ENCODE measurements at regions not wholly inside any gene's neighbourhood (a gene's known extent, or its start where the extent isn't known, plus 50 kb on each side); places are given as distances from the start of the nearest gene placed in this dataset.
"Not testable (repeated sequence)": the region's sequence is repeated elsewhere in the genome, so short reads cannot be mapped to it uniquely, and the experiment has no call there.

GRCh38 chr1:18574754-18575153 is 55.9 kb upstream of the PAX7 start:
- intact Hi-C loops (cut with micrococcal nuclease; ENCODE audit: unreplicated experiment): no loop called here
- no TSS peak for BruUV-seq (replicated peaks)
- no peak overlapping the region for H3K27ac Mint-ChIP-seq (ENCODE audit: unreplicated experiment)
- H3K4me3 Mint-ChIP-seq (ENCODE audit: unreplicated experiment): no peak overlapping the region
- peaks cover 11% of the 10 kb centered on the region for H3K27me3 Mint-ChIP-seq (ENCODE audit: insufficient read depth, unreplicated experiment)
- H3K4me1 Mint-ChIP-seq (ENCODE audit: low read depth, unreplicated experiment): no peaks in the 10 kb centered on the region
- Histone ChIP-seq H3K4me3 (ENCODE audit: low read depth, low read length) (no peak overlapping the region), H3K36me3 (ENCODE audit: control insufficient read depth, insufficient read depth, low read length) (no peaks in the 10 kb centered on the region), H3K27me3 (replicated peaks; ENCODE audit: control insufficient read depth, insufficient read depth, low read length) (no peaks in the 10 kb centered on the region; the same call in 1 of the 2 replicates), H3K4me1 (no peaks in the 10 kb centered on the region), H3K9me3 (no peaks in the 10 kb centered on the region)
- CTCF ChIA-PET: interaction anchor here (1.2 kb wide), 1 partner anchor 14 kb away, joined by 6 read pairs; no protein-coding TSS in a partner anchor
- no peaks in the 10 kb centered on the region for H3K9me3 Mint-ChIP-seq (ENCODE audit: unreplicated experiment)
- POLR2A ChIA-PET: no interaction called here
- no peaks in the 10 kb centered on the region for H3K36me3 Mint-ChIP-seq (ENCODE audit: insufficient read depth, unreplicated experiment)
- TF ChIP-seq, protein P1, sequence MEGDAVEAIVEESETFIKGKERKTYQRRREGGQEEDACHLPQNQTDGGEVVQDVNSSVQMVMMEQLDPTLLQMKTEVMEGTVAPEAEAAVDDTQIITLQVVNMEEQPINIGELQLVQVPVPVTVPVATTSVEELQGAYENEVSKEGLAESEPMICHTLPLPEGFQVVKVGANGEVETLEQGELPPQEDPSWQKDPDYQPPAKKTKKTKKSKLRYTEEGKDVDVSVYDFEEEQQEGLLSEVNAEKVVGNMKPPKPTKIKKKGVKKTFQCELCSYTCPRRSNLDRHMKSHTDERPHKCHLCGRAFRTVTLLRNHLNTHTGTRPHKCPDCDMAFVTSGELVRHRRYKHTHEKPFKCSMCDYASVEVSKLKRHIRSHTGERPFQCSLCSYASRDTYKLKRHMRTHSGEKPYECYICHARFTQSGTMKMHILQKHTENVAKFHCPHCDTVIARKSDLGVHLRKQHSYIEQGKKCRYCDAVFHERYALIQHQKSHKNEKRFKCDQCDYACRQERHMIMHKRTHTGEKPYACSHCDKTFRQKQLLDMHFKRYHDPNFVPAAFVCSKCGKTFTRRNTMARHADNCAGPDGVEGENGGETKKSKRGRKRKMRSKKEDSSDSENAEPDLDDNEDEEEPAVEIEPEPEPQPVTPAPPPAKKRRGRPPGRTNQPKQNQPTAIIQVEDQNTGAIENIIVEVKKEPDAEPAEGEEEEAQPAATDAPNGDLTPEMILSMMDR (IDR thresholded peaks at IDR 0.05; ENCODE audit: insufficient read depth in 1 of 2, low read depth in 1 of 2, low read length in 1 of 2, severe bottlenecking in 1 of 2, unreplicated experiment in 1 of 2): no peak
- DNase-seq: no peak

- TF ChIP-seq, protein P1 (IDR thresholded peaks at IDR 0.05; ENCODE audit: insufficient read depth in 1 of 2, low read depth in 1 of 2, low read length in 1 of 2, severe bottlenecking in 1 of 2, unreplicated experiment in 1 of 2): peak; percentile 82 to 86
- Mint-ChIP-seq H3K4me3 (ENCODE audit: unreplicated experiment) (no peak overlapping the region), H3K9me3 (ENCODE audit: unreplicated experiment) (no peaks in the 10 kb centered on the region), H3K27ac (ENCODE audit: unreplicated experiment) (no peak overlapping the region), H3K4me1 (ENCODE audit: low read depth, unreplicated experiment) (no peaks in the 10 kb centered on the region), H3K36me3 (ENCODE audit: insufficient read depth, unreplicated experiment) (no peaks in the 10 kb centered on the region), H3K27me3 (ENCODE audit: insufficient read depth, unreplicated experiment) (peaks cover 7% of the 10 kb centered on the region)
- H3K4me1 ChIP-seq: no peaks in the 10 kb centered on the region
- no peak overlapping the region for H3K4me3 ChIP-seq (ENCODE audit: low read depth, low read length)
- ChIA-PET POLR2A (no interaction called here), CTCF (interaction anchor here (0.6 to 1.6 kb wide), 13 partner anchors 12 to 921 kb away, joined by 3 to 24 read pairs (median 4); partner anchors contain the start of gene KLHDC7A)
- H3K36me3 ChIP-seq (ENCODE audit: control insufficient read depth, insufficient read depth, low read length): no peaks in the 10 kb centered on the region
- H3K9me3 ChIP-seq: no peaks in the 10 kb centered on the region
- intact Hi-C loops (cut with micrococcal nuclease; ENCODE audit: unreplicated experiment): no loop called here
- H3K27me3 ChIP-seq (replicated peaks; ENCODE audit: control insufficient read depth, insufficient read depth, low read length): no peaks in the 10 kb centered on the region; the same call in 1 of the 2 replicates
- DNase-seq: peak; percentile 76 to 83
- BruUV-seq (replicated peaks): no TSS peak
Measured at GRCh38 chr1:18575620-18576019, 55.0 kb upstream of the PAX7 start.

- no peak overlapping the region for H3K27ac Mint-ChIP-seq (ENCODE audit: unreplicated experiment)
- CTCF ChIA-PET: no interaction called here
- BruUV-seq (replicated peaks): no TSS peak
Measured at GRCh38 chr1:18578271-18578670, 52.4 kb upstream of the PAX7 start.

DNA sequence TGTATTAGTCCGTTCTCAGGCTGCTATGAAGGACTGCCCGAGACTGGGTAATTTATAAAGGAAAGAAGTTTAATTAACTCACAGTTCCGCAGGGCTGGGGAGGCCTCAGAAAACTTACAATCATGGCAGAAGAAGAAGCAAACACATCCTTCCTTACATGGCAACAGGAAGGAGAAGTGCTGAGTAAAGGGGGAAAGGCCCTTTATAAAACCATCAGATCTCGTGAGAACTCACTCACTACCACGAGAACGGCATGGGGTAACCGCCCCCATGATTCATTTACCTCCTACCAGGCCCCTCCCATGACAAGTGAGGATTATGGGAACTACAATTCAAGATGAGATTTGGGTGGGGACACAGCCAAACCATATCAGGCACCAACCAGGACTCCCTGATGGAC is 51.4 kb upstream of the PAX7 start:
- DNase-seq; H3K36me3 Mint-ChIP-seq (ENCODE audit: insufficient read depth, unreplicated experiment); BruUV-seq (replicated peaks); POLR2A ChIA-PET; H3K27me3 Mint-ChIP-seq (ENCODE audit: insufficient read depth, unreplicated experiment); H3K27ac Mint-ChIP-seq (ENCODE audit: unreplicated experiment); H3K9me3 ChIP-seq; intact Hi-C loops (cut with micrococcal nuclease; ENCODE audit: unreplicated experiment); H3K4me1 ChIP-seq; H3K4me3 Mint-ChIP-seq (ENCODE audit: unreplicated experiment); H3K27me3 ChIP-seq (replicated peaks; ENCODE audit: control insufficient read depth, insufficient read depth, low read length); H3K36me3 ChIP-seq (ENCODE audit: control insufficient read depth, insufficient read depth, low read length); H3K4me1 Mint-ChIP-seq (ENCODE audit: low read depth, unreplicated experiment); H3K4me3 ChIP-seq (ENCODE audit: low read depth, low read length); CTCF ChIA-PET; H3K9me3 Mint-ChIP-seq (ENCODE audit: unreplicated experiment): not testable (repeated sequence)

More at GRCh38 chr1:18578271-18578670, 52.4 kb upstream of the PAX7 start:
- POLR2A ChIA-PET: no interaction called here
- Mint-ChIP-seq H3K4me1 (ENCODE audit: low read depth, unreplicated experiment) (no peaks in the 10 kb centered on the region), H3K4me3 (ENCODE audit: unreplicated experiment) (no peak overlapping the region), H3K9me3 (ENCODE audit: unreplicated experiment) (no peaks in the 10 kb centered on the region), H3K27me3 (ENCODE audit: insufficient read depth, unreplicated experiment) (peaks cover 4% of the 10 kb centered on the region), H3K36me3 (ENCODE audit: insufficient read depth, unreplicated experiment) (no peaks in the 10 kb centered on the region)
- intact Hi-C loops (cut with micrococcal nuclease; ENCODE audit: unreplicated experiment): no loop called here
- H3K4me3 ChIP-seq (ENCODE audit: low read depth, low read length): no peak overlapping the region
- no peaks in the 10 kb centered on the region for H3K4me1 ChIP-seq
- no peaks in the 10 kb centered on the region for H3K36me3 ChIP-seq (ENCODE audit: control insufficient read depth, insufficient read depth, low read length)
- TF ChIP-seq, protein P1 (IDR thresholded peaks at IDR 0.05; ENCODE audit: insufficient read depth in 1 of 2, low read depth in 1 of 2, low read length in 1 of 2, severe bottlenecking in 1 of 2, unreplicated experiment in 1 of 2): no peak
- no peaks in the 10 kb centered on the region for H3K27me3 ChIP-seq (replicated peaks; ENCODE audit: control insufficient read depth, insufficient read depth, low read length)
- H3K9me3 ChIP-seq: no peaks in the 10 kb centered on the region
- DNase-seq: no peak
